Pulmonary artery endothelial cell (primary cell): ENCODE measurements at regions not wholly inside any gene's neighbourhood (a gene's known extent, or its start where the extent isn't known, plus 50 kb on each side); places are given as distances from the start of the nearest gene placed in this dataset.
"Not testable (repeated sequence)": the region's sequence is repeated elsewhere in the genome, so short reads cannot be mapped to it uniquely, and the experiment has no call there.

Experiments used
- DNase-seq: peaks from one replicate; pipeline ENCODE4 v3.0.0-alpha.2; 2011; ENCODE audit warnings: low read depth, low spot score

DNA sequence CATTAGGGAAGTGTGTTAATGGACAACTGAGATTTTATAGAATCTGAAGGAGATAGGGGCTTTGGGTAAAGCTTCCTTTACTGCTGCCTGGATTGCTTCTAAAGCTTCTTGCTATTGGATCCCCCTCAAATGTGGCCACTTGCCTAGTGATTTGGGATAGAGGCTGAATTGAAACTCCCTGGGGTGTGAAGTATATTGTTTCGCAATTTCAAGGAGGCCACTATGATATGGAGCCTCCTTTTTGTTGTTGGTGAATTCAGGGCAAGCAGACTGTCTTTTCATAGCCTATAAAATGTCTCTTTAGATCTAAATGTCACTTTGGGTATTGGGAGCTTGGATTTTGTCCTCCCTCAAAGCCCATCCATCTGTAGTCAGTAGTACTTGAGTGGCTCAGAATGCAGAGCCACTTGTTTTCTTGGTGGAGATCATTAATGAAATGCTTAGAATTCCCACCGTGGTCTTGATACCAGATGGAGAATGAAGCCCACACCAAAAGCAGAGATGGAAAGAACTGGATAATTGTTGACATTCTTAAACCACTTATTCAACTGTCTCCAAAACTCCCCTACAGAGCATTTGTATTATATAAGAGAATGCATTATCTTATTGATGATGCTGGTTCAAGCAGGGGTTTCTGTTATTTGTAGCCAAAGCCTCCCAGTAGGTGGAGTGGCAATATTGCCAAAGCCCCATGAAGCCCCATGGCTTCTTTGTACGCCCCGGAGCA is 144.3 kb upstream of the KCNE2 start:
- no peak for DNase-seq

DNA sequence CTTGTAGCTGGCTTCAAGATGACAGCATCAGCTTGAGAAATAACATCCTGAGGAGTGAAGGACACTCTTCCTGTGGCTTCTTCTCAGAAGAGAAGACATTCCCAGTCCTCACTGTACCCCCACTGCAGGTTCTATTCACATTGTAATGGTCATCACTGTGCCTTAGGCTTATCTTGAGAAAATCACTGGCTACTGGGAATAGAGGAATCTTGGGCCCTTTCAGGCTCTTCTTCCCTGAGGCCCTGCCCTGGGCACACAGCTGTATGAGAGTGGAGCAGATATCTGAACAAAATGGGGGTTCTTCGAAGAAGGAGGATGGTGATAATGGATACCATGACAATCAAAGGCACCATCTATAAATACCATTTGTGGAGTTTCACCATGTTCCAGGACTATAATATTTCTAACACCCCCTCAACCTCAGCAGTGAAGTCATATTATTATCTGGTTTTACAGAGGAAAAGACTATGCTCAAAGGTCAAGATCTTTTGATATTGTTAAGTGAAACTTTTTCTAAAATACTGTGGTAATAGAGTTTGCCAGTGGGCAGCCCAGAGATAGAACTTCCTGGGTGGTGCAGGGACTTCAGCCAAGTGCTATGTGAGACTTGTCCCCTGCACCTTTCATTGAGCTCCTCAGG is 143.1 kb upstream of the KCNE2 start:
- DNase-seq = no peak

DNA sequence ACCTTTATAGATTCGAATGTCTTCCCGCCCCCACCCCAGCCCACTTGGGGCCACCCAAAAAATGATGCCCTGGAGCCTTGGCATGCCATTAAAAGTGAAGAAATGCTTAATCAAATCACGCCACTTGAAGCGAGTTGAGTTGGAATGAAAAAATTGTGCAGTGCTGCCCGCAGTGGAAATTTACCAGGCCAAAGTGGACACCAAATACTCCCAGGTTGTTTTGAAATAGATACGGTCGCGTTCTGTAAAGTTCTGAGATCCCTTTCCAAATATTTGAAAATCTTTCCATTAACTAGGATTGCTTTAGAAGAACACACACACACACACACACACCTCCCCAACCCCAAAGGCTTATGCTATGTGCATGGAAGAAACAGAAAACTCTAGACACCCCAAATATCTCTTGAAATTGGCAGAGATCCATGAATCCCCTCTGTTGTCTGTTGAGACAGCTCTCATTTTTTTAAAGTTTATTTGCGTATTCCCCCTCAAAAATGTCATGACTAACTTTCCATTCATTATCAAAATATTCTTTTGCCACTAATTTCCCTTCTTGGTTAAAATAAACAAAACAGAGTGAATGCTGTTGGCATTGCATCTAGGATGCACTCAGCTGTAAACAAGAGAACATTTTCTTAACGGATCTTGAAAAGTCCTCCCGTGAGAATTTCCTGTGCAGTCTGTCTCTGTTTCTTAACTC is 142.3 kb upstream of the KCNE2 start:
- DNase-seq = no peak

DNA sequence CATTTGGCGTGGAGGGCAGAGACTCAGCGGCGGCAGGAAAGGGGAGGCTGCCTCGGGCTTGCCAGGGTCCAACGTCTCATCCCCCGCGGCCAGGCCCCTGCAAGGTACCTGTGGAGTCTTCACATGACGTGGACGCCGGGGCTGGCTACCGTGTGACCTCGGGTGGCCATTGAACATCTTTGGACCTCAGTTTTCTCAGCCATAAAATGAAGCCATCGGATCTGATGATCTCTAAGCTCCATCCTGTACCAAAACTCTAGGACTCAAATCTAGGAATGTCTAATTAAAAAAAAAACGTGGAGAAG is 141.8 kb upstream of the KCNE2 start:
- no peak for DNase-seq

DNA sequence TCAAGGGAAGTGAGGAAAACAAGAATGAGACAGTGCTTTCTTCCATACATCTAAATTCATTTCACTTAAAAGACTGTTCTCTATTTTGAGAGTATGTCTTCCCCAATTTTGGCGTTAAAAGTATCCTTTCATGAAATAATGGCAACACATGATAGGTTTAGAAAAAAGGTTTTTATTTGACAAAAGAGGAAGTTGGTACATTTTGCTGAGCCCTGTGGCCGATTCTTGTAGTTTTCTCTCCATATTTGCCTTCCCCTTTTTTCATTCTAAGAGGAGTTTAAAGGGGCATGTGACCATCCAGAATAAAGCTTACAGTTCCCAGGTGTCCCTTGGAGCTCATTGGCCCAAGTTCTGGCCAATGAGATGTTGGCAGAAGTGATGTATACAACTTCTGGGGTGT is 140.4 kb upstream of the KCNE2 start:
- no peak for DNase-seq

DNA sequence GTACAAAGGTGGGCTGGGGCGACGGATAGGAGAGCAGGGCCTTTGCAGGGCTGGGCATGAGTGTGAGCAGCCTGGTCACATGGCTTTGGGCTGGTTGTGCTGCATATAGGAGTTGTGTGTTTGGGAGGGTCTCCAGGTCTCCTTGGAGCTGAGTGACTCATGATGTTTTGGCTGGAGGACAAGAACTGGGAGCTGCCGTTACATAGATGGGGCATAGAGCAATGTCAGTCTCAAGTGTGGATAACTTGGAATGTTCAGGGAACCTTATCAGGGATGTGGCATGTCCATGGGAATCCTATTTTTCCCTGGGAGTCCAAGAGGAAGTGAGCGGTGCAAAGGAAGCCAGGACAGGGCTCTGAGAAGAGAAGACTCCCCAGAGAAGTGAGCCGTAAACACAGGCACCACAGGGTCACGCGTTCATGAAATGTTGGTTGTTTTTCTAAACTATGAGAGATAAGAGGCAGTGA is 136.4 kb upstream of the KCNE2 start:
- DNase-seq = no peak

DNA sequence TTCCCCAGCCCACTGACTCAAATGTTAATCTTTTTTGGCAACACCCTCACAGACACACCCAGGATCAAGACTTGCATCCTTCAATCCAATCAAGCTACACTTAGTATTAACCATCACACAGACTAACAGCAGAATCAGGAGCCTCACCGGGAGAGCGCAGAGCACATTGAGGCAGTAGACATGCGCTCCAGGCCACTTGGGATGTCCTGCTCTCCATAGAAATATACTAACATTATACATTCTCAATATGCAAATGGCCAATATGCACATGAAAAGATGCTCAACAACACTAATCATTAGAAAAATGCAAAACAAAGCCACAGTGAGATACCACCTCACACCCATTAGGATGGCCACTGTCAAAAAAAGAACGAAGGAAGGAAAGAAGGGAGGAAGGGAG is 135.0 kb upstream of the KCNE2 start:
- no peak for DNase-seq

DNA sequence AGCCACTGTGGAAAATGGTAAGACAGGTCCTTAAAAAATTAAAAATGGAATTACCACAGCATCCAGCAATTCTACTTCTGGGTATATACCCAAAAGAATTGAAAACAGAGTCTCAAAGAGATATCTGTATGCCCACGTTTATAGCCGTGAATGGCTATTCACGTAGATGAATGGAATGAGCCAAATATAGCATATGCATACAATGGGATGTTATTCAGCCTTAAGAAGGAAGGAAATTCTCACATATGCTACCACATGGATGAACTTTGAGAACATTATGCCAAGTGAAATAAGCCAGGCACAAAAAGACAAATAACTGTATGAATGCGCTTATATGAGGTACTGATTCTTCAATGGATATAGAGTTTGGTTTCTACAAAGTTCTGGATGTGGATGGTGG is 134.5 kb upstream of the KCNE2 start:
- no peak for DNase-seq

DNA sequence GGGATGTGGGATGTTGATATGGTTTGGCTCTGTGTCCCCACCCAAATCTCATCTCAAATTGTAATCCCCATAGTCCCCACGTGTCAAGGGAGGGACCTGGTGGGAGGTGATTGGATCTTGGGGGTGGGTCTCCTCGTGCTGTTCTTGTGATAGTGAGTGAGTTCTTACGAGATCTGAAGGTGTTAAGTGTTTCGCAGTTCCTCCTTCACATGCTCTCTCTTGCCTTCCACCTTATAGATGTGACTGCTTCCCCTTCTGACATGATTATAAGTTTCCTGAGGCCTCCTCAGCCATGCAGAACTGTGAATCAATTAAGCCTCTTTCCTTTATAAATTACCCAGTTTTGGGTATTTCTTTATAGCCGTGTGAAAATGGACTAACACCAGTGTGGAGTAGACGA is 130.1 kb upstream of the KCNE2 start:
- DNase-seq = not testable (repeated sequence)

DNA sequence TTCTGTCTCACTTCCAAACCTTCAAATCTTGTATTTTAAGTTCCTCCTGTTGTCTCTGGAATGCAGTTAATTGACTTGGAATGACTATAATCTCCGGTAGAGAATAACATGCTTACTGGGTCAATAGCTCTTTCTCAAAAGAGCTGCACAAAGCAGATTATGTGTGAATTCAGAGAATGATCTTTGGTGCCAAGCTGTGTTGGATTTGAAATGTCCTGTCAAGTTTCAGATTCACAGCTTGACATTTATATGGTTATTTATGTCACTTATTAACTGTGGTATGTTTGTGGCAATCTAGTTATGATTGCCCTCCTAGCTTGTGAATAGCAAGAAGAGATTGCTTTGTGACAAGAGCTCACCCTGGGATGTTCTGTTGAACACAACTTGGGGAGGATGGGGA is 128.3 kb upstream of the KCNE2 start:
- DNase-seq = no peak

DNA sequence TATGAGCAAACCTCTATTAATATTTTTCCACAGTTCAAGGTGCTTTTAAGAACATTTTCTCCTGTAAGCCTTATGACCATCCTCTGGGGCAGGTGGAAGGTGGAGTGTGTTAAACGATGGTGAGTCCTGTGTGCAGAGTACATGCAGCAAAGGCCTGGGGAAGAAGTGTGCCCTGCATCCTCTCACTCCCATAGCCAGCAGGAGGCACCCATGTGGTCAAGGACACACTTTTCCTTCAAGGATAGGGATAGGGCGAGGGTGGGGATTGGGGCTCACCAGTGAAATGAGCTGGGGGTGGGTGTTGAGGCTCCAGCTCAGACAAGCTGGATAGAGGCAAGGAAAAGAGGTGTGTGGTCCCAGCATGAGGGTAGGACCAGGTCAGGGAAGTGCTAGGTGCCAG is 120.8 kb upstream of the KCNE2 start:
- no peak for DNase-seq

DNA sequence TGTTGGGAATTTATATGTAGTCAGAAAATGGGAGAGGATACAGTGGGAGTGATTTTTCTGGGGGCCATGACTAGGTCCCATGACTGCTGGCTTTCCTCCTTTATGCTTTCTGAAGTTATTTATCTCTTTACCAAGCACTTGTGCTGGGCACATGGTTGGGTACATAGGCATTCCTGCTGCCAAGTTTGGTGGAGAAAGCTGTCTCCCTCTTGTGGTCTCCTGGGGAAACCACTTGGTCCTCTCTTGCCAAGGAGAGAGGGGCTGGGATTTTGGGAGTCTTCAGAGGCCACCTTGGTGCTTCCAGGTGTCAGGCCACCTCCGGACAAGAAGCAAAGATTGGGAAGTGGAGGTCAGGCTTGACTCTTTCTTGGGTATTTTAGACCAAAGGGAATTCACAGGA is 120.2 kb upstream of the KCNE2 start:
- peak; percentile 2 for DNase-seq

DNA sequence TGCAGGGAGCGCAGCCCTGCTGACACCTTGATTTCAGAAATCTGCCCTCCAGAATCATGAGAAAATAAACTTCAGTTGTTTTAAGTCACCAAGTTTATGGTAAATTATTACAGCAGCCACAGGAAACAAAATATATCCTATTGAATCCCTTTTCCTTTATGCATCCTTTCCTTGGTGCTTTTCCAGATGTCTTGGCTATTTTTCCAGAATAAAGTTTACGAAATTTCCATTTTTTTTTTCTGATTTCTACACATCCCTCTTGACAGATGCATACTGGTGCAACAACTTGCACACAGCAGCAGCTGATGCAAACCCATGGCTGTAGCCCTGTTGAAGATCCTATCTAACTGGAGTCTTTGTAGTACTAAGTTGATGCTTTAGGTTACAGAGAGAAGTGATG is 111.1 kb upstream of the KCNE2 start:
- DNase-seq = no peak

DNA sequence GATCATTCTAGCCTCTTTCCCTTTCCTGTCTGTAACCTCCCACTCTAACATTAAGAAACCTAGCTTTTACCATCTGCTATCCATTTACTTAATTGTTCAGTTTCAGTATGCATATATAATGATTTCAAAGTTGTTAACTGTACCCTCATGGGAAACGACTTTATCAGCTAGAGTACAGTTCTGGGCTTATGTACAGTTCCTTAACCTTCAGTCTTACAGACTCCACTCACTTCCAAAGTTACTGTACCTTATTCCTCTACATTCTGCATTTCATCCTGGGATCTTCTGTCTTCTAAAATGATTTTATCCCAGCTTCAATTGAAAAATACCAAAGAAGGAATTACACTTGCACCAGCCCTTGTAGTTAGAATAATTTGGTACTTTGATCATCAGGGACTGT is 108.7 kb upstream of the KCNE2 start:
- DNase-seq = no peak

DNA sequence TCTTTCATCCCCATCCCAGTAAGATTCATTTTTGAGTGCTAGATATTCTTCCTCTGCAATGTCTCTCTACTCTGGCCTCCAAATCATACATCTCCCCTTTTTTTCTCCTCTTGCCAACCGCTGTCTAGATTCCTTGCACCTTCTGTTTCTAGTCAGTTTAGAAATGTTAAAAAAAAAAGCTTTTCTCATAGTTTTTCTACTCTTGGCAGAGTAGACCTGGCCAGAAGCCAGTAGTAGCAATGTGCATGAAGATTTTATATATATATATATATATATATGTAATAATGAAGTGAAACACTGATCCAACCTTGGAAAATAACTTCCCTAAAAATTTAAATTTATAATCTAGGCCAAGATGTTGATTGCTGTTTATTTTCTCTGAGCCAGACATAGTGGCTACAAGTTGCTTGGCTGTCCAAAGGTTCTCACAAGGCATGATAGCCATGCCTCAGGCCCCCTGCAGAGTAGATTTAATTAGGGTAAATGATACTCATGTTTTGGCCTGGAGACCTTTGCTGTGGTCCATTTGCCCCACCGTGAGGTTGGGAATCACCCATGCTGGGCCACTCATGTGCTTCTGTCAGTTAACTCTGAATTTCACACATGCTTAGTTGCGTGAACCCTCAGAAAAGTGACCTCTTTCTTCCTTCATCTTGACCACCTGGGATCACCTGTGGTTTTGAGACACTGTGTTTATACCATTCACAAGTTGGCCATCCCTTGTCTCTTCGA is 103.4 kb upstream of the KCNE2 start:
- DNase-seq = no peak

DNA sequence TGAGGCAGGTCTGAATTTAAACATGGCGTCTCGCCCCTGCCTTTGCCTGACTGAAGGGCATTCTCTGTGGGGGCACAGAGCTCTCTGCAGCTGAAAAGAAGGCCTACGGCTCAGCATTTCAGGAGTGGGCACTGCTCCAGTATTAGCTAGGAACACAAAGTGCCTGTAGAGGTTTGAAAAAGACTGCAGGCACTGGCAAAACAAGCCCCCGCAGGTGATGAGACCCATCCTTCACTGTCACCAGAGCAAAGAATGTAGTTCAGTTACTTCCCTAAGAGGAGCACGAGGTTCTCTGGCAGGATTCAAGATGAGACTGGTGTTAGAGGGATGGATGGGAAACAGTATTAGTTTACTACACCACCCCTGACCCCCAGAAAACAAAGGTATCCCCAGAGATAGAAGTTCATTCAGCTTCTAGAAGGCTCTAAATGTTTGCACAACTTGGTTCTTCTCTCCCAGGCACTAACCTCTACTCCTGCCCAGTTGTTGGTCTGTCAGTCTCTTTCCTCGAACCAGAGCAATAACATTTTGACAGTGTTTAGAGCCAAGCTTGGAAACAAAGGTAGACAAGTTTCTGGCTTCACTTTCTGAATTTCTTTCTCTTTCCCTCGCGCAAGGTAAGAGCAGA is 101.9 kb upstream of the KCNE2 start:
- no peak for DNase-seq

DNA sequence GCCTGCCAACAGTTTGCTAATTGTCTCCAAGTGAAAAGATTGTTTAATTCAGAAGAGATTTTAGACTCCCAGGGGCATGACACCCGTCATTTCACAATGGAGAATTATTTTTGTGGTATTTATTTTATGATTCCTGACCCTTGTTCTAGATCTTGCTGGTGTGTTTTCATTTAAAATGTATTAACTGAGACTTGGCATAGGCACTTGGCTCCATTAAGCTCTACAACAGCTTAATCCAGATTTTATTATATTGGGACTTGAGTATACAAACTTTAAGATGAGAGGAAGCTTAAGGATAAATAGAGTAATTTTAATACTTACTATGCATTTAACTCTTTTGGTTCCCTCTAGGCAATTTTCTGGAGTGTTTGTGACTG is 101.3 kb upstream of the KCNE2 start:
- no peak for DNase-seq

DNA sequence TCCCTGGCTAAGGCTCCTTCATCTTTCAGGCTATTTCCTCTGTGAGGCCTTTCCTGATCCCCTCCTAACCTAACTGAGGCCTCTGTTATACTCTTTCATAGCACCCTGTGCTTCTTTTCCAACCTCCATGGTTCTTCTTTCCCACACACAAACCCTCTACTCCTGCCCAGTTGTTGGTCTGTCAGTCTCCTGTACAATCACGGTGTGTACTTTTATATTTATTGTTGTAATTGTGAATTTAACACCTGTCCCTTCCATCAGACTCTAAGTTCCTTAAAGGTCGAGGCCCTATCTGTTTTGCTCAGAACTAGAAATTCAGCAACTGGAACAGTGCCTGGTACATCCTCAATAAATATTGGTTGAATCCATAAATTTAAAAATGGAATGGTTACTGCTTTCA is 100.2 kb upstream of the KCNE2 start:
- DNase-seq = no peak

DNA sequence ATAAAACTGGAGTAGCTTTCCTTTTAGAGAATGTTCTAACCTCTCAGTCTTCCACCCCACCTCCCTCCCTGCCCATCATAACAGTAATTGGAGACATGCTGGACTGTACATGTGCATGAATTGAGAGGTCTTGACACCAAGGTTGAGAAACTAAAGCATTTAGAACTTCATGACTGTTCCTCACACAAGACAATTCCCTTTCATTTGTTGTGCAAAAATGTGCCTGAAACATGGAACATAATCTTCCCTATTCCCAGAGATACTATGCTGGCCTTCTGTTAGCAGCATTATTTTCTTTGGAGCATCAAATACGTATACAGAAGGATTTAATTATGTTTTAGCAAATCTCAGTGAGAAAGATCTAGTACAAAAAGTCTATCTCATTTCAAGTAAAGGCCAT is 97.5 kb upstream of the KCNE2 start:
- DNase-seq = no peak

DNA sequence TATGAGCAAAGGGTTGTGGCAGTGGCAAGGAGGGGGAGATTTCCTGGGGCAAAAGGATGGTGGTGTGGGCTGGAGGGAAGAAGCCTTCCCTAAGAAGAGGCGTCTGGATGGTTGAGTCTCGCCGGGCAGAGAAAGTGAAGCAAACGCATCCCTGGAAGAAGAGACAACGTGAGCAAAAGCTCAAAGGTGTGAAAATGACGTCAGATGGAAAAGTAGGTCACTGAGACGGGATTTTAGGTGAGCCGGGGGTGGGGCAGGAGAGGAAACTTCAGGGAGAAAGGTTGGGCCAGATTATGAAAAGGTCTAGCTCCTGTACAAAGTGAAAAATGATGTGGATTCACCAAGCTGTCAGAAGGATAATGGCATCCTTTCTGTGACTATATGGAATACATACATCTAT is 95.3 kb upstream of the KCNE2 start:
- DNase-seq = no peak

DNA sequence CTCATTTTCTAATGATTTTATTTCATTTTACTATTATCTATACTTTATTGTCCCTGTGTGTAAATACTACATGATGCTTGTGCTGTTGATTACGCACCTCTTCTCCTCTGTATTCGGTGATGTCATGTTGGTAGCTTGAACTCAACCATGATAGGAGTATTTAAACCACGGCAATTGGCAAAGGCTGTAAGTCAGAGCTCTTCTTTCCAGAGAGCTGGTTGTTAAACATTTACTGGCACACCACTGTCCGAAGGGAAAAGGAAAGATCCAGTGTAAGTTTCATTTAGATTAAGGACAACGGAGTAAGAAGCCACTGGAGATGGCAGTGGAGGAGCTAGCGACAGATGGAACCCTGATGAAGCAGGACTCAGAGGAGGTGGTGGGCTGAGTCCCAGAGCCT is 93.4 kb upstream of the KCNE2 start:
- DNase-seq = no peak
